K562 (cell line): ENCODE measurements at regions not wholly inside any gene's neighbourhood (a gene's known extent, or its start where the extent isn't known, plus 50 kb on each side); places are given as distances from the start of the nearest gene placed in this dataset.

Experiments used
- BRD4 ChIP-seq: fragments of 200-600 bp; sonication (generic); IDR thresholded peaks from 2 replicates; pipeline ENCODE4 v1.6.1; 2017; ENCODE audit warnings: inconsistent platforms
- CSDE1 ChIP-seq, 2 experiments: fragments of 450-650 bp; IDR thresholded peaks; 2 replicates each; pipeline ENCODE4 v1.6.1; 2016; ENCODE audit warnings: mild to moderate bottlenecking in 1 of 2
- IFI16 ChIP-seq: fragments of 250-450 bp; sonication (Bioruptor Pico); IDR thresholded peaks from 2 replicates; pipeline ENCODE4 v2.1.2; 2022; ENCODE audit warnings: mild to moderate bottlenecking, inconsistent platforms
- MAFK ChIP-seq: IDR thresholded peaks from 2 replicates; pipeline ENCODE4 v1.6.1; 2011; ENCODE audit warnings: low read length, improper control_type of control experiment
- MCM5 ChIP-seq: fragments of 450-650 bp; IDR thresholded peaks from 2 replicates; pipeline ENCODE4 v1.6.1; 2016; ENCODE audit warnings: low read depth
- NFATC3 ChIP-seq: fragments of 450-650 bp; IDR thresholded peaks from 2 replicates; pipeline ENCODE4 v1.6.1; 2017; ENCODE audit warnings: mild to moderate bottlenecking
- NR2C1 ChIP-seq, 2 experiments: fragments of 450-650 bp; IDR thresholded peaks; 2 replicates each; pipeline ENCODE4 v1.6.1; 2017; ENCODE audit warnings: mild to moderate bottlenecking in 2 of 2, antibody characterized with exemption in 1 of 2, inconsistent platforms in 1 of 2, missing compliant biosample characterization in 1 of 2, missing genetic modification characterization in 1 of 2
- ZFP30 ChIP-seq: fragments of 250-450 bp; sonication (Bioruptor Pico); IDR thresholded peaks from 2 replicates; pipeline ENCODE4 v1.8.0; 2022; ENCODE audit warnings: moderate library complexity, mild to moderate bottlenecking, inconsistent platforms, borderline replicate concordance
- ZNF41 ChIP-seq: fragments of 250-450 bp; sonication (Bioruptor Pico); conservative IDR thresholded peaks from 2 replicates; pipeline ENCODE4 v1.4.0; 2020; ENCODE audit warnings: mild to moderate bottlenecking
- TF ChIP-seq, protein P1 (sequence below): fragments of 250-450 bp; sonication (Bioruptor Pico); IDR thresholded peaks from 2 replicates; pipeline ENCODE4 v1.5.0; 2020; ENCODE audit warnings: mild to moderate bottlenecking, borderline replicate concordance
- TF ChIP-seq, protein P2 (sequence below): sonication (generic); formaldehyde crosslinking; IDR thresholded peaks from 2 replicates; pipeline ENCODE4 v1.8.0; 2023; ENCODE audit warnings: missing genetic modification reagents, mild to moderate bottlenecking, borderline replicate concordance
- TF ChIP-seq, protein P3 (sequence below): sonication (generic); formaldehyde crosslinking; IDR thresholded peaks from 2 replicates; pipeline ENCODE4 v1.8.1; 2022; ENCODE audit warnings: missing genetic modification reagents

DNA sequence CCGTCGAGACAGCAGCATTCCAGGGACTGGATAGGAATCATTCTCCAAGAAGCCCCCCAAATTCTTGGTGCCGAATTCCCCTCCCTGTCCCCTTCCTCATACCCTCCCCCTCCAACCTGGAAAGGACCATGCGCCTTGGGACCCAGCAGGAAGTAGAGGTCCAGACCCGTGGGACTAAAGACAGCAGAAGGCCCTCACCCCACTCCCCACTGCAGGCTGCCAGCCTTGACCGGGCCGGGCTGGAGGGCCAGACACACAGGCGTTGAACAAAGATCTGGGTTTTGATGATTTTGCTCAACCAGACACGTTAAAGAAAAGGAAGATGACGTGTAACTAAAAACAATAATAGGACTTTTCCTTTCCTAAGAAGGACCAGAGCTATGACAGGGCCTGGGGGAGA is 286.5 kb downstream of the NPHP4 start (continued):
- TF ChIP-seq, protein P1, sequence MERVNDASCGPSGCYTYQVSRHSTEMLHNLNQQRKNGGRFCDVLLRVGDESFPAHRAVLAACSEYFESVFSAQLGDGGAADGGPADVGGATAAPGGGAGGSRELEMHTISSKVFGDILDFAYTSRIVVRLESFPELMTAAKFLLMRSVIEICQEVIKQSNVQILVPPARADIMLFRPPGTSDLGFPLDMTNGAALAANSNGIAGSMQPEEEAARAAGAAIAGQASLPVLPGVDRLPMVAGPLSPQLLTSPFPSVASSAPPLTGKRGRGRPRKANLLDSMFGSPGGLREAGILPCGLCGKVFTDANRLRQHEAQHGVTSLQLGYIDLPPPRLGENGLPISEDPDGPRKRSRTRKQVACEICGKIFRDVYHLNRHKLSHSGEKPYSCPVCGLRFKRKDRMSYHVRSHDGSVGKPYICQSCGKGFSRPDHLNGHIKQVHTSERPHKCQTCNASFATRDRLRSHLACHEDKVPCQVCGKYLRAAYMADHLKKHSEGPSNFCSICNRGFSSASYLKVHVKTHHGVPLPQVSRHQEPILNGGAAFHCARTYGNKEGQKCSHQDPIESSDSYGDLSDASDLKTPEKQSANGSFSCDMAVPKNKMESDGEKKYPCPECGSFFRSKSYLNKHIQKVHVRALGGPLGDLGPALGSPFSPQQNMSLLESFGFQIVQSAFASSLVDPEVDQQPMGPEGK (CRISPR knock-in tag): no peak
- TF ChIP-seq CSDE1 (IDR thresholded peaks at IDR 0.05) (no peak), NR2C1 (IDR thresholded peaks at IDR 0.05) (no peak), NR2C1 (tag; IDR thresholded peaks at IDR 0.05) (no peak), MCM5 (no peak), ZFP30 (CRISPR knock-in tag) (no peak), NFATC3 (no peak), BRD4 (no peak), MAFK (no peak), ZNF41 (CRISPR knock-in tag) (no peak), IFI16 (CRISPR knock-in tag) (no peak)
- TF ChIP-seq, protein P2, sequence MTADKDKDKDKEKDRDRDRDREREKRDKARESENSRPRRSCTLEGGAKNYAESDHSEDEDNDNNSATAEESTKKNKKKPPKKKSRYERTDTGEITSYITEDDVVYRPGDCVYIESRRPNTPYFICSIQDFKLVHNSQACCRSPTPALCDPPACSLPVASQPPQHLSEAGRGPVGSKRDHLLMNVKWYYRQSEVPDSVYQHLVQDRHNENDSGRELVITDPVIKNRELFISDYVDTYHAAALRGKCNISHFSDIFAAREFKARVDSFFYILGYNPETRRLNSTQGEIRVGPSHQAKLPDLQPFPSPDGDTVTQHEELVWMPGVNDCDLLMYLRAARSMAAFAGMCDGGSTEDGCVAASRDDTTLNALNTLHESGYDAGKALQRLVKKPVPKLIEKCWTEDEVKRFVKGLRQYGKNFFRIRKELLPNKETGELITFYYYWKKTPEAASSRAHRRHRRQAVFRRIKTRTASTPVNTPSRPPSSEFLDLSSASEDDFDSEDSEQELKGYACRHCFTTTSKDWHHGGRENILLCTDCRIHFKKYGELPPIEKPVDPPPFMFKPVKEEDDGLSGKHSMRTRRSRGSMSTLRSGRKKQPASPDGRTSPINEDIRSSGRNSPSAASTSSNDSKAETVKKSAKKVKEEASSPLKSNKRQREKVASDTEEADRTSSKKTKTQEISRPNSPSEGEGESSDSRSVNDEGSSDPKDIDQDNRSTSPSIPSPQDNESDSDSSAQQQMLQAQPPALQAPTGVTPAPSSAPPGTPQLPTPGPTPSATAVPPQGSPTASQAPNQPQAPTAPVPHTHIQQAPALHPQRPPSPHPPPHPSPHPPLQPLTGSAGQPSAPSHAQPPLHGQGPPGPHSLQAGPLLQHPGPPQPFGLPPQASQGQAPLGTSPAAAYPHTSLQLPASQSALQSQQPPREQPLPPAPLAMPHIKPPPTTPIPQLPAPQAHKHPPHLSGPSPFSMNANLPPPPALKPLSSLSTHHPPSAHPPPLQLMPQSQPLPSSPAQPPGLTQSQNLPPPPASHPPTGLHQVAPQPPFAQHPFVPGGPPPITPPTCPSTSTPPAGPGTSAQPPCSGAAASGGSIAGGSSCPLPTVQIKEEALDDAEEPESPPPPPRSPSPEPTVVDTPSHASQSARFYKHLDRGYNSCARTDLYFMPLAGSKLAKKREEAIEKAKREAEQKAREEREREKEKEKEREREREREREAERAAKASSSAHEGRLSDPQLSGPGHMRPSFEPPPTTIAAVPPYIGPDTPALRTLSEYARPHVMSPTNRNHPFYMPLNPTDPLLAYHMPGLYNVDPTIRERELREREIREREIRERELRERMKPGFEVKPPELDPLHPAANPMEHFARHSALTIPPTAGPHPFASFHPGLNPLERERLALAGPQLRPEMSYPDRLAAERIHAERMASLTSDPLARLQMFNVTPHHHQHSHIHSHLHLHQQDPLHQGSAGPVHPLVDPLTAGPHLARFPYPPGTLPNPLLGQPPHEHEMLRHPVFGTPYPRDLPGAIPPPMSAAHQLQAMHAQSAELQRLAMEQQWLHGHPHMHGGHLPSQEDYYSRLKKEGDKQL: no peak
- TF ChIP-seq, protein P3, sequence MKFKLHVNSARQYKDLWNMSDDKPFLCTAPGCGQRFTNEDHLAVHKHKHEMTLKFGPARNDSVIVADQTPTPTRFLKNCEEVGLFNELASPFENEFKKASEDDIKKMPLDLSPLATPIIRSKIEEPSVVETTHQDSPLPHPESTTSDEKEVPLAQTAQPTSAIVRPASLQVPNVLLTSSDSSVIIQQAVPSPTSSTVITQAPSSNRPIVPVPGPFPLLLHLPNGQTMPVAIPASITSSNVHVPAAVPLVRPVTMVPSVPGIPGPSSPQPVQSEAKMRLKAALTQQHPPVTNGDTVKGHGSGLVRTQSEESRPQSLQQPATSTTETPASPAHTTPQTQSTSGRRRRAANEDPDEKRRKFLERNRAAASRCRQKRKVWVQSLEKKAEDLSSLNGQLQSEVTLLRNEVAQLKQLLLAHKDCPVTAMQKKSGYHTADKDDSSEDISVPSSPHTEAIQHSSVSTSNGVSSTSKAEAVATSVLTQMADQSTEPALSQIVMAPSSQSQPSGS: no peak
